Left ventricle myocardium inferior (tissue), 1 donor: ENCODE measurements at regions not wholly inside any gene's neighbourhood (a gene's known extent, or its start where the extent isn't known, plus 50 kb on each side); places are given as distances from the start of the nearest gene placed in this dataset.

Source experiments
- DNase-seq: peaks from one replicate; pipeline ENCODE4 v3.0.0-alpha.2; 2020
- H3K27ac ChIP-seq: fragments of 200-600 bp; replicated peaks from 2 replicates; pipeline ENCODE4 v1.8.0; 2021
- H3K27me3 ChIP-seq: fragments of 200-600 bp; 2 replicates; pipeline ENCODE4 v1.8.0; 2021; ENCODE audit warnings: low read depth
- H3K36me3 ChIP-seq: fragments of 200-600 bp; 2 replicates; pipeline ENCODE4 v1.8.0; 2021
- H3K4me1 ChIP-seq: fragments of 200-600 bp; 2 replicates; pipeline ENCODE4 v1.8.0; 2021
- H3K4me3 ChIP-seq: fragments of 200-600 bp; 2 replicates; pipeline ENCODE4 v1.8.0; 2021; ENCODE audit warnings: mild to moderate bottlenecking, moderate library complexity
- H3K9me3 ChIP-seq: fragments of 200-600 bp; replicated peaks from 2 replicates; pipeline ENCODE4 v1.8.0; 2021
- intact Hi-C: fragments of 100-400 bp; cut with micrococcal nuclease; formaldehyde crosslinking; loops from one replicate; pipeline ENCODE4 v1.11.0; 2022
- TF ChIP-seq, protein P1 (sequence below): fragments of 200-600 bp; IDR thresholded peaks from 2 replicates; pipeline ENCODE4 v1.8.0; 2021; ENCODE audit warnings: antibody characterized with exemption, mild to moderate bottlenecking, borderline replicate concordance
- donor health status: DM: no; HTN: yes; CAD: no; lungs with severe emphysema.

DNA sequence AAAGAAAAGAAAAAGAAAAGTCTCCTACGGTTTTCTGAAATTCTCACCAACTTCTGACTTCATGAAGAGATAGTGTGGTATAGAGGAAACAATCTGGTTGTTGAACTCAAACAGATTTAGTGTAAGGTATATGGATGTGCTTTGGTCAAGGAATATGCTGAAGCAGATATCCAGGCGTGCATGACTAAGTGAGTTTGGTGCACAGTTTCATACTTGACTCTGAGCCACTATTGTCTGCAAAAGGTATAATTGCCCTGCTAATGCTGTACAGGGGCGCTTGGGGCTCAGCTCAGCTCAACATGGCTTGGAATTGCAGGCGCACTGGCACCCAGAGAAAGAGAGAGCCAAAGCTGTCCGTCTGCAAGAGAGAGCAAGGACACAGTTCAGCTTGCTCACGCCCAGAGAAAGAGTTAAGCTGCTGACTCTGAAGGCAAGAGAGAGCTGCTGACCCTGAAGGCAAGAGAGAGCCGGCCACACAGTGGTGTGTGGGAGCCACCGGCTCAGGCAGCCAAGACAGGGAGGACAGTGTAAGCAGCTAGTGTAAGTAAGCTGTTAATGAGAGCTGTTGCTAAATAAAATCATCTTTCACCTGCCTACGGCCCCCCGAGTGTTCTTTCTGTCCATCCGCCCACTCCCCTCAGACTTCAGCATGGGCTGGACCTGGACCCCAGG lies 66.4 kb upstream of the SLC38A4 start:
- Histone ChIP-seq H3K9me3 (peaks cover 7% of the 10 kb centered on the region), H3K27ac (no peak overlapping the region), H3K4me3 (no peak overlapping the region), H3K27me3 (no peaks in the 10 kb centered on the region), H3K36me3 (no peaks in the 10 kb centered on the region), H3K4me1 (peaks cover 6% of the 10 kb centered on the region)
- no peak for DNase-seq
- TF ChIP-seq, protein P1, sequence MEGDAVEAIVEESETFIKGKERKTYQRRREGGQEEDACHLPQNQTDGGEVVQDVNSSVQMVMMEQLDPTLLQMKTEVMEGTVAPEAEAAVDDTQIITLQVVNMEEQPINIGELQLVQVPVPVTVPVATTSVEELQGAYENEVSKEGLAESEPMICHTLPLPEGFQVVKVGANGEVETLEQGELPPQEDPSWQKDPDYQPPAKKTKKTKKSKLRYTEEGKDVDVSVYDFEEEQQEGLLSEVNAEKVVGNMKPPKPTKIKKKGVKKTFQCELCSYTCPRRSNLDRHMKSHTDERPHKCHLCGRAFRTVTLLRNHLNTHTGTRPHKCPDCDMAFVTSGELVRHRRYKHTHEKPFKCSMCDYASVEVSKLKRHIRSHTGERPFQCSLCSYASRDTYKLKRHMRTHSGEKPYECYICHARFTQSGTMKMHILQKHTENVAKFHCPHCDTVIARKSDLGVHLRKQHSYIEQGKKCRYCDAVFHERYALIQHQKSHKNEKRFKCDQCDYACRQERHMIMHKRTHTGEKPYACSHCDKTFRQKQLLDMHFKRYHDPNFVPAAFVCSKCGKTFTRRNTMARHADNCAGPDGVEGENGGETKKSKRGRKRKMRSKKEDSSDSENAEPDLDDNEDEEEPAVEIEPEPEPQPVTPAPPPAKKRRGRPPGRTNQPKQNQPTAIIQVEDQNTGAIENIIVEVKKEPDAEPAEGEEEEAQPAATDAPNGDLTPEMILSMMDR = no peak
- intact Hi-C loops = no loop called here

DNA sequence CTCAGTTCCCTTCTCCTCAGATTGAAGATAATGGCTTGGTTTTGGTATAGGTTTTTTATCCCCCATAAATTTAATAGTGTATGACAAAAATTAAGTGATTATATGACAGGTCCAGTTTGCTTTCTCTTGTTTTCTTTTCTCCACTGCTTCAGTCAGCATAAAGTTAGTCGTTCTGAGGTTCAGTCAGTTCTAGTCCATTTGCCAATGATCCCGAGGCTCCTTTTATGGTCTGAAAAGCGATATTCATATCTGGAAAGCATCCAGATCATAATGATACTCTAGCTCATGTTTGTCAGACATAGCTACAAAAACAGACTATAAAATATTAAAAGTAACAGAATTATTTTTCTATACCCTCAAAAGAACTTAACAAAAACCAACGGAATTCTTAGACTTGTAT lies 67.1 kb upstream of the SLC38A4 start:
- DNase-seq = no peak
- intact Hi-C loops = no loop called here

DNA sequence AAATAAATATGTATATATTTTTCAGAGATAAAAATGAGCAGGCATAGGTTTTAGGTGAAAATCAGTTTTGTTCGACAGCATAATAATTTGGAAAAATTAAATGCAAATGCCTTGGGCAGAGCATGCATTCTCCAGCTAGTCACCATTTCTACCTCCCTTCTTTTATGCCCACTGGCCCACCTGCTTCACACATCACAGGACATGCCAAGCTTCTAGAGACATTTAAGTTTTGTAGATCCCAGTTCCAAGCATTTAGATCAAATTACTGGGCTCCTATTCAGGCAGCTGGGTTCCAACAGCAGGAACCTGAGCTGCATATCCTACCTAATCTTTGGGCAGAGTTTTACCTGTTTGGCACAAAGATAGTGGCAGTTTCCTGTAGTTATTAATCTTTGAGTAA lies 67.6 kb upstream of the SLC38A4 start:
- TF ChIP-seq, protein P1 = no peak
- Histone ChIP-seq H3K4me3 (no peak overlapping the region), H3K9me3 (peaks cover 7% of the 10 kb centered on the region), H3K36me3 (no peaks in the 10 kb centered on the region), H3K4me1 (peaks cover 6% of the 10 kb centered on the region), H3K27ac (no peak overlapping the region), H3K27me3 (no peaks in the 10 kb centered on the region)
- intact Hi-C loops = no loop called here
- no peak for DNase-seq

More for the DNA sequence above, 67.1 kb upstream of the SLC38A4 start:
- TF ChIP-seq, protein P1 = no peak
- Histone ChIP-seq H3K4me3 (no peak overlapping the region), H3K9me3 (peaks cover 7% of the 10 kb centered on the region), H3K27ac (no peak overlapping the region), H3K27me3 (no peaks in the 10 kb centered on the region), H3K36me3 (no peaks in the 10 kb centered on the region), H3K4me1 (peaks cover 6% of the 10 kb centered on the region)

DNA sequence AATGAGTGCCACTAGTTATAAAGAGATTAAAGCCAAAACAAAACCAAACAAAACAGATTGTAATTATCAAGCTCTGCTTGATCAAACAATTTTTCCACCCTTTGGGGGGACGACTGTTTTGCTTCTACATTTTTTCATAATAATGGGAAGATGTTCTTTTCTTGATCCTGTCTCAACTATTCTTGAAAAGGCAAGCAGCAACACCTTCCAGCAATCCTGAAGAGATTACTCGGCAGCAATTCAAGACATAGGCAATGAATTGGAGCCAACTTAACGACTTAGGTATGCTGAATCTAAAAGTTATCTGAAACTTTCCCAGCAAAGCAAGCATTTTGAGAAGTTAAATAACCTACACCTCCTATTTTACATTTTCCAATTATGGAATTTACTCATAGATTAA lies 69.9 kb upstream of the SLC38A4 start:
- TF ChIP-seq, protein P1 = no peak
- Histone ChIP-seq H3K27me3 (no peaks in the 10 kb centered on the region), H3K36me3 (no peaks in the 10 kb centered on the region), H3K27ac (no peak overlapping the region), H3K9me3 (no peaks in the 10 kb centered on the region), H3K4me3 (no peak overlapping the region), H3K4me1 (peaks cover 5% of the 10 kb centered on the region)
- DNase-seq = no peak
- intact Hi-C loops = no loop called here

DNA sequence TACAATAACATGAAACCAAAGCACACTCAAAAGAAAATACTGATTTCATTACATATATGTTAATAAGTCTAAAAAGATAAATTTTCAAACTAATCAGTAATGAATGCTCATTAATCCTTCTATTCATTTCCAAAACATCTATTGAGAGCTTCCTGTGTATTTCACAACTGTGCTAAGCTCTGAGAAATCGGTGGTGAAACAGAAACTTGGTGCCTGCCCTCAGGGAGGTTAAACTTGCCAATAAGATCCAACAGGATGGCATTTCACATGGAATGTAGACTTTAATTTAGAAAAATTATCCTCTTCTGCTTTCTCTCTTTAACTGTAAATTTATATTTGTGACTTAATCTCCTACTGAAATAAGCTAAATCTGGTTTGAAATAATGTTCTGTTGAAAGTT lies 70.9 kb upstream of the SLC38A4 start:
- no peaks in the 10 kb centered on the region for H3K36me3 ChIP-seq
- H3K27ac ChIP-seq = no peak overlapping the region
- no peaks in the 10 kb centered on the region for H3K4me1 ChIP-seq
- DNase-seq = no peak
- H3K4me3 ChIP-seq = no peak overlapping the region
- H3K9me3 ChIP-seq = no peaks in the 10 kb centered on the region
- intact Hi-C loops = no loop called here
- H3K27me3 ChIP-seq = no peaks in the 10 kb centered on the region
- TF ChIP-seq, protein P1 = no peak
